Uterus (tissue), 3 donors: ENCODE measurements at regions not wholly inside any gene's neighbourhood (a gene's known extent, or its start where the extent isn't known, plus 50 kb on each side); places are given as distances from the start of the nearest gene placed in this dataset. TPM values are rescaled to one million over a fixed set of nuclear protein-coding genes. Genes with fewer than 3 reads are reported as not detected.

Experiments
- DNase-seq, 2 donors: peaks; one replicate each; pipeline ENCODE4 v3.0.0-alpha.2; 2019 to 2020
- H3K27ac ChIP-seq, 2 donors: fragments of 200-600 bp; sonication (generic); 1 replicate in 1 of 2; 2 replicates in 1 of 2; pipeline ENCODE4 v1.5.1; 2016 to 2018
- H3K27me3 ChIP-seq, 2 donors: fragments of 200-600 bp; sonication (generic); one replicate each; pipeline ENCODE4 v1.5.1; 2018 to 2019; ENCODE audit warnings: control low read depth in 1 of 2
- H3K36me3 ChIP-seq, 2 donors: fragments of 200-600 bp; sonication (generic); one replicate each; pipeline ENCODE4 v1.5.1; 2019; ENCODE audit warnings: control low read depth in 1 of 2
- H3K4me1 ChIP-seq, 2 donors: fragments of 200-600 bp; sonication (generic); one replicate each; pipeline ENCODE4 v1.5.1; 2018 to 2019; ENCODE audit warnings: control low read depth in 1 of 2
- H3K4me3 ChIP-seq, 2 donors: fragments of 200-600 bp; sonication (generic); 1 replicate in 1 of 2; 2 replicates in 1 of 2; pipeline ENCODE4 v1.5.1; 2018 to 2019; ENCODE audit warnings: mild to moderate bottlenecking in 1 of 2
- H3K9me3 ChIP-seq, 2 donors: fragments of 200-600 bp; sonication (generic); one replicate each; pipeline ENCODE4 v1.5.1; 2019; ENCODE audit warnings: control low read depth in 1 of 2
- POLR2A ChIP-seq, 2 donors: fragments of 450-650 bp; IDR thresholded peaks; one replicate each; pipeline ENCODE4 v1.6.1; 2016; ENCODE audit warnings: antibody characterized with exemption in 2 of 2, mild to moderate bottlenecking in 1 of 2, moderate library complexity in 1 of 2
- intact Hi-C: fragments of 100-400 bp; cut with DNase I; formaldehyde crosslinking; loops from one replicate; pipeline ENCODE4 v1.15.1; 2023; ENCODE audit warnings: low total_unique reads
- small RNA-seq: library from RNA; depleted of rRNA; stranded (forward); fragments of <200 nt; gene quantifications from one replicate; pipeline ENCODE3, GENCODE V24; 2016
- TF ChIP-seq, protein P1 (sequence below), 4 experiments: fragments of 200-600 bp in 2 of 4; fragments of 450-650 bp in 2 of 4; sonication (generic) in 2 of 4; IDR thresholded peaks; one replicate each; pipeline ENCODE4 v1.5.1; 2016 to 2019; ENCODE audit warnings: antibody characterized with exemption in 4 of 4, mild to moderate bottlenecking in 2 of 4, moderate library complexity in 1 of 4
- donor health status: DM: yes; HTN: yes; CAD: no.

DNA sequence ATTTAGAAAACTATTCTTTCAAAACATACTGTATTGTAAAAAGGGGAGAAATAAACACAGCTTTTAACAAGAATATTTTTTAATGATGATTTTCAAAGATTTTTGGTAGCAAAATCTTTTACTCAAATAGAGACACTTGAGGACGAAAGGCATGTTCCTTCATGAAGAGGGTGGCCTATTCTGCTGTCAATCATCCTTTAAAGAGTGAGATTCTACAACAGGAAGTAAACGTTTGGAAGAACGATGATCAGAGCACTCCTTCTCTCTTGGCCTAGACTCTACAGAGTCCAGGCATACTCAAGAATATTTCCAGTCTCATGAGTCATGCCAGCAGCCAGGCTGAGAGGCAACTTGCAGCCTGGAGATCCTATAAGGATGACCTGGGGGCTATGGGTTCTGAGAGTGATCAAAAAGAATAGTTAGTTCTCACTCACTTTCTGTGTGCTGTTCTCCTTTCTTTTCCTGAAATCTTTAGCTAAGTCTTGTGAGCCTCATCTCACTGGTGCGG lies 62.4 kb upstream of the TCF4 start:
- H3K27ac ChIP-seq, result no peak overlapping the region
- H3K4me3 ChIP-seq, result no peak overlapping the region
- intact Hi-C loops, result no loop called here
- no peaks in the 10 kb centered on the region for H3K36me3 ChIP-seq
- TF ChIP-seq, protein P1, sequence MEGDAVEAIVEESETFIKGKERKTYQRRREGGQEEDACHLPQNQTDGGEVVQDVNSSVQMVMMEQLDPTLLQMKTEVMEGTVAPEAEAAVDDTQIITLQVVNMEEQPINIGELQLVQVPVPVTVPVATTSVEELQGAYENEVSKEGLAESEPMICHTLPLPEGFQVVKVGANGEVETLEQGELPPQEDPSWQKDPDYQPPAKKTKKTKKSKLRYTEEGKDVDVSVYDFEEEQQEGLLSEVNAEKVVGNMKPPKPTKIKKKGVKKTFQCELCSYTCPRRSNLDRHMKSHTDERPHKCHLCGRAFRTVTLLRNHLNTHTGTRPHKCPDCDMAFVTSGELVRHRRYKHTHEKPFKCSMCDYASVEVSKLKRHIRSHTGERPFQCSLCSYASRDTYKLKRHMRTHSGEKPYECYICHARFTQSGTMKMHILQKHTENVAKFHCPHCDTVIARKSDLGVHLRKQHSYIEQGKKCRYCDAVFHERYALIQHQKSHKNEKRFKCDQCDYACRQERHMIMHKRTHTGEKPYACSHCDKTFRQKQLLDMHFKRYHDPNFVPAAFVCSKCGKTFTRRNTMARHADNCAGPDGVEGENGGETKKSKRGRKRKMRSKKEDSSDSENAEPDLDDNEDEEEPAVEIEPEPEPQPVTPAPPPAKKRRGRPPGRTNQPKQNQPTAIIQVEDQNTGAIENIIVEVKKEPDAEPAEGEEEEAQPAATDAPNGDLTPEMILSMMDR (IDR thresholded peaks at IDR 0.05), result no peak
- TF ChIP-seq POLR2A (IDR thresholded peaks at IDR 0.05), result no peak
- no peaks in the 10 kb centered on the region for H3K27me3 ChIP-seq
- no peak for DNase-seq
- no peaks in the 10 kb centered on the region for H3K4me1 ChIP-seq
- H3K9me3 ChIP-seq, result no peaks in the 10 kb centered on the region

DNA sequence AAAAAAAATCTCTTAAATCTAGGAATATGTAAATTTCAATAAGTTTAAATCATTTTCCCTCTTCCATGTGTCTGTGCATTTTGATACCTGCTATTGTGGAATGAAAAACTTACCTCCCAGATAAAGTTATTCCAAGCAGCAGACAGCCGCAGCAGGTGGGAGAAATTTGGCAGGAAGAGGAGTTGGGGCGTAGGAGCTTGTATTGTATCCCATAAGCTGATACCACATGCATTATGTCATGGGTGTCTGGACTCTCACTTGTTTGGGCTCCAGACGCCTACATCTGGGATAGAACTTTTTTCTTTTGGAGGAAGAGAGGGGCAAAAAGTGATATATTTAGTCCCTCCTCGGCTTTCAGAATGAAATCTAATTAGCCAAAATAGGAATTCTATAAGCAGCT lies 59.3 kb upstream of the TCF4 start:
- Histone ChIP-seq H3K27me3 (no peaks in the 10 kb centered on the region), H3K36me3 (no peaks in the 10 kb centered on the region), H3K4me3 (no peak overlapping the region), H3K27ac (no peak overlapping the region), H3K9me3 (no peaks in the 10 kb centered on the region), H3K4me1 (no peaks in the 10 kb centered on the region)
- TF ChIP-seq POLR2A (IDR thresholded peaks at IDR 0.05), result no peak
- TF ChIP-seq, protein P1 (IDR thresholded peaks at IDR 0.05), result no peak
- intact Hi-C loops, result no loop called here
- DNase-seq, result no peak

DNA sequence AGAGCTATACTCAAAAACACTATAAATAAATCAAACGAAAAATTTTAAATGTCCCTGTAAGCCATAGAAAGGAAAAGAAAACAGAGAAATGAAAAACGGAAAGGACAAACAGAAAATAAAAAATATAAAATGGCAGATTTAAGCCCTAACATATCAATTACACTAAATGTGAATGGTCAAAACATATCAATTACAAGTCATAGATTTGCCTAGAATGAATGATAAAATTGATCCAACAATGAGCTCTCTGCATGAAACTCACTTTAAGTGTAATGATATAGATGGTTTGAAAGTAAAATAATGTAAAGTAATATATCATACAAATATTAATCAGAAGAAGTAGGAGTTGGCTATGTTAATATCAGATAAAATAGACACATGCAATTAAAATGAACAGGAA lies 54.2 kb upstream of the TCF4 start:
- no peaks in the 10 kb centered on the region for H3K9me3 ChIP-seq
- no peak overlapping the region for H3K27ac ChIP-seq
- H3K27me3 ChIP-seq, result no peaks in the 10 kb centered on the region
- H3K4me1 ChIP-seq, result no peaks in the 10 kb centered on the region
- DNase-seq, result no peak
- intact Hi-C loops, result no loop called here
- TF ChIP-seq, protein P1 (IDR thresholded peaks at IDR 0.05), result no peak
- no peak for TF ChIP-seq POLR2A (IDR thresholded peaks at IDR 0.05)
- no peaks in the 10 kb centered on the region for H3K36me3 ChIP-seq
- no peak overlapping the region for H3K4me3 ChIP-seq

DNA sequence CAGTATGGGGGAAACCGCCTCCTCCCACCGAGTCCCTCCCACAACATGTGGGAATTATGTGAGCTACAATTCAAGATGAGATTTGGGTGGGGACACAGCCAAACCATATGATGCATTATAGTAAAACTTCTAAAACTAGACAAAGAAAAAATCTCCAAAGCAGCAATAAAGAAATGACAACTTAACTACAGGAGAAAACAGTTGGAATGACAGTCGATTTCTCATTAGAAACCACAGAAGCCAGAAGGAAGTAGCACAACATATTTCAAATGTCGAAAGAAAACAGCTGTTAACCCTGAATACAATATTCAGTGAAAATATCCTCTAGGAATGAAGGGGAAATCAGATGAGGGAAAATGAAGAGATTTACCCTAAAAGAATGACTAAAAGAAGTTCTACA lies 53.5 kb upstream of the TCF4 start:
- no peak for DNase-seq
- TF ChIP-seq, protein P1 (IDR thresholded peaks at IDR 0.05), result no peak
- no peak for TF ChIP-seq POLR2A (IDR thresholded peaks at IDR 0.05)
- no peak overlapping the region for H3K4me3 ChIP-seq
- no peaks in the 10 kb centered on the region for H3K4me1 ChIP-seq
- intact Hi-C loops, result no loop called here
- H3K9me3 ChIP-seq, result no peaks in the 10 kb centered on the region
- no peak overlapping the region for H3K27ac ChIP-seq
- no peaks in the 10 kb centered on the region for H3K36me3 ChIP-seq
- no peaks in the 10 kb centered on the region for H3K27me3 ChIP-seq

Small RNAs in the stretch of these regions (small RNA-seq; reads per million reads assigned to genes)
- not detected for gene RF00045
